Epithelial cell of prostate (primary cell): ENCODE measurements at regions not wholly inside any gene's neighbourhood (a gene's known extent, or its start where the extent isn't known, plus 50 kb on each side); places are given as distances from the start of the nearest gene placed in this dataset.
"Not testable (repeated sequence)": the region's sequence is repeated elsewhere in the genome, so short reads cannot be mapped to it uniquely, and the experiment has no call there.

ENCODE experiments used
- DNase-seq: peaks from one replicate; pipeline ENCODE4 v3.0.0-alpha.2; 2011; ENCODE audit warnings: low read depth, low spot score
- H3K27ac ChIP-seq: fragments of 450-650 bp; 2 replicates; pipeline ENCODE4 v1.5.1; 2017; ENCODE audit warnings: mild to moderate bottlenecking

- DNase-seq = no peak
- no peak overlapping the region for H3K27ac ChIP-seq
These were observed 104.1 kb downstream of the IL12A start for GRCh38 chr3:160092760-160093159.

- DNase-seq = no peak
- no peak overlapping the region for H3K27ac ChIP-seq
These were observed 105.9 kb downstream of the IL12A start for GRCh38 chr3:160094562-160094961.

- DNase-seq = no peak
- H3K27ac ChIP-seq = no peak overlapping the region
These were observed 108.8 kb downstream of the IL12A start for GRCh38 chr3:160097478-160097877.

- DNase-seq = no peak
- no peak overlapping the region for H3K27ac ChIP-seq
These were observed 109.8 kb downstream of the IL12A start for GRCh38 chr3:160098261-160098908.

GRCh38 chr3:160098926-160099626, 110.4 kb downstream of the IL12A start:
- DNase-seq = no peak

GRCh38 chr3:160099834-160100233, 111.2 kb downstream of the IL12A start:
- no peak overlapping the region for H3K27ac ChIP-seq

More at GRCh38 chr3:160098926-160099626, 110.4 kb downstream of the IL12A start:
- H3K27ac ChIP-seq = no peak overlapping the region

GRCh38 chr3:160100610-160101009, 112.0 kb downstream of the IL12A start:
- no peak overlapping the region for H3K27ac ChIP-seq
- DNase-seq = no peak

More at GRCh38 chr3:160099834-160100233, 111.2 kb downstream of the IL12A start:
- DNase-seq = no peak

GRCh38 chr3:160102001-160102400, 113.4 kb downstream of the IL12A start:
- not testable (repeated sequence) for H3K27ac ChIP-seq, DNase-seq

GRCh38 chr3:160103397-160103796, 114.8 kb downstream of the IL12A start:
- no peak for DNase-seq

GRCh38 chr3:160105907-160106584, 117.4 kb downstream of the IL12A start:
- DNase-seq = no peak
- H3K27ac ChIP-seq = no peak overlapping the region

More at GRCh38 chr3:160103397-160103796, 114.8 kb downstream of the IL12A start:
- H3K27ac ChIP-seq = no peak overlapping the region

GRCh38 chr3:160106905-160107861, 118.0 kb upstream of the C3orf80 start:
- DNase-seq = no peak
- no peak overlapping the region for H3K27ac ChIP-seq

- H3K27ac ChIP-seq = no peak overlapping the region
- no peak for DNase-seq
These were observed 116.9 kb upstream of the C3orf80 start for GRCh38 chr3:160108362-160108761.

- no peak overlapping the region for H3K27ac ChIP-seq
- no peak for DNase-seq
These were observed 112.7 kb upstream of the C3orf80 start for GRCh38 chr3:160112481-160112880.

GRCh38 chr3:160112996-160113395, 112.2 kb upstream of the C3orf80 start:
- no peak overlapping the region for H3K27ac ChIP-seq
- DNase-seq = no peak

- no peak overlapping the region for H3K27ac ChIP-seq
- no peak for DNase-seq
These were observed 110.7 kb upstream of the C3orf80 start for GRCh38 chr3:160114355-160114995.

GRCh38 chr3:160115387-160115786, 109.8 kb upstream of the C3orf80 start:
- H3K27ac ChIP-seq = no peak overlapping the region
- no peak for DNase-seq

GRCh38 chr3:160124224-160124623, 101.0 kb upstream of the C3orf80 start:
- no peak for DNase-seq
- no peak overlapping the region for H3K27ac ChIP-seq

- no peak overlapping the region for H3K27ac ChIP-seq
- DNase-seq = no peak
These were observed 100.0 kb upstream of the C3orf80 start for GRCh38 chr3:160125258-160125657.

- no peak for DNase-seq
- H3K27ac ChIP-seq = peak overlapping the region; percentile 13
These were observed 99.2 kb upstream of the C3orf80 start for GRCh38 chr3:160126051-160126450.

- H3K27ac ChIP-seq = no peak overlapping the region
- no peak for DNase-seq
These were observed 98.5 kb upstream of the C3orf80 start for GRCh38 chr3:160126761-160127160.
